OCI-LY1 (cell line): ENCODE measurements at regions not wholly inside any gene's neighbourhood (a gene's known extent, or its start where the extent isn't known, plus 50 kb on each side); places are given as distances from the start of the nearest gene placed in this dataset.

Source experiments
- H2AFZ ChIP-seq: fragments of 200-600 bp; sonication (generic), shearing (Covaris generic); 2 replicates; pipeline ENCODE4 v1.6.0; 2014; ENCODE audit warnings: antibody characterized with exemption, mild to moderate bottlenecking, low read length
- H3F3A ChIP-seq: fragments of 200-600 bp; sonication (generic), shearing (Covaris generic); 2 replicates; pipeline ENCODE4 v1.6.0; 2014; ENCODE audit warnings: mild to moderate bottlenecking, antibody characterized with exemption, low read length, moderate library complexity; ENCODE audit not compliant: insufficient read depth
- H3K27ac ChIP-seq: fragments of 200-600 bp; sonication (generic); 2 replicates; pipeline ENCODE4 v1.5.1; 2014; ENCODE audit warnings: low read length, mixed run types, mild to moderate bottlenecking, low read depth; ENCODE audit not compliant: poor library complexity, severe bottlenecking
- H3K27me3 ChIP-seq: fragments of 200-600 bp; sonication (generic); 2 replicates; pipeline ENCODE4 v1.6.0; 2014; ENCODE audit warnings: antibody characterized with exemption, mild to moderate bottlenecking, low read length, moderate library complexity; ENCODE audit not compliant: insufficient read depth
- H3K36me3 ChIP-seq: fragments of 200-600 bp; sonication (generic); 2 replicates; pipeline ENCODE4 v1.6.1; 2014; ENCODE audit warnings: mild to moderate bottlenecking, antibody characterized with exemption, low read length, moderate library complexity, mixed read lengths; ENCODE audit not compliant: insufficient read depth
- H3K4me1 ChIP-seq: fragments of 200-600 bp; sonication (generic); 2 replicates; pipeline ENCODE4 v1.5.1; 2014; ENCODE audit warnings: mild to moderate bottlenecking, low read length, moderate library complexity; ENCODE audit not compliant: insufficient read depth, severe bottlenecking
- H3K4me2 ChIP-seq: fragments of 200-600 bp; sonication (generic), shearing (Covaris generic); 2 replicates; pipeline ENCODE4 v1.6.1; 2014; ENCODE audit warnings: low read length
- H3K4me3 ChIP-seq: fragments of 200-600 bp; sonication (generic); 2 replicates; pipeline ENCODE4 v1.5.1; 2014; ENCODE audit warnings: low read length, low read depth, mild to moderate bottlenecking, mixed read lengths; ENCODE audit not compliant: poor library complexity, severe bottlenecking
- H3K79me2 ChIP-seq: fragments of 200-600 bp; shearing (Covaris generic); 2 replicates; pipeline ENCODE4 v1.6.1; 2016; ENCODE audit warnings: mixed run types, low read length, mixed read lengths; ENCODE audit not compliant: insufficient read depth
- H3K9ac ChIP-seq: fragments of 200-600 bp; sonication (generic), shearing (Covaris generic); 2 replicates; pipeline ENCODE4 v1.6.1; 2014; ENCODE audit warnings: mild to moderate bottlenecking, low read length, mixed read lengths
- H3K9me2 ChIP-seq: fragments of 200-600 bp; sonication (generic), shearing (Covaris generic); 2 replicates; pipeline ENCODE4 v1.6.1; 2014; ENCODE audit warnings: low read depth, mild to moderate bottlenecking, low read length, mixed read lengths
- H3K9me3 ChIP-seq: fragments of 200-600 bp; shearing (Covaris generic); 2 replicates; pipeline ENCODE4 v1.6.1; 2014; ENCODE audit warnings: low read length, mixed read lengths
- H4K20me1 ChIP-seq: fragments of 200-600 bp; sonication (generic), shearing (Covaris generic); 2 replicates; pipeline ENCODE4 v1.6.0; 2016; ENCODE audit warnings: mild to moderate bottlenecking, low read length; ENCODE audit not compliant: insufficient read depth
- CTCF ChIP-seq: fragments of 200-600 bp; sonication (generic), shearing (Covaris generic); IDR thresholded peaks from 2 replicates; pipeline ENCODE4 v1.5.1; 2017; ENCODE audit warnings: mild to moderate bottlenecking, antibody characterized with exemption, low read length, moderate library complexity, mixed read lengths
- EZH2 ChIP-seq: fragments of 200-600 bp; sonication (generic), shearing (Covaris generic); IDR thresholded peaks from 2 replicates; pipeline ENCODE4 v1.8.0; 2017; ENCODE audit warnings: borderline replicate concordance, mixed run types, mild to moderate bottlenecking, antibody characterized with exemption, low read length, moderate library complexity, mixed read lengths

GRCh38 chr5:89869346-89869745 lies 540.2 kb downstream of the CETN3 start:
- no peaks in the 10 kb centered on the region for H3K9me3 ChIP-seq
- no peak overlapping the region for H3K9ac ChIP-seq
- no peaks in the 10 kb centered on the region for H3F3A ChIP-seq
- H3K4me3 ChIP-seq = no peak overlapping the region
- H3K36me3 ChIP-seq = no peaks in the 10 kb centered on the region
- H3K27me3 ChIP-seq = no peaks in the 10 kb centered on the region
- H4K20me1 ChIP-seq = no peaks in the 10 kb centered on the region
- no peaks in the 10 kb centered on the region for H3K79me2 ChIP-seq
- no peak for TF ChIP-seq CTCF
- no peak for TF ChIP-seq EZH2
- H3K4me1 ChIP-seq = peaks cover 21% of the 10 kb centered on the region
- 0 out of 2 replicates have a peak overlapping the region, but pooled peaks have one; percentile 42 for H2AFZ ChIP-seq
- H3K27ac ChIP-seq = no peak overlapping the region
- H3K4me2 ChIP-seq = no peak overlapping the region
- H3K9me2 ChIP-seq = no peaks in the 10 kb centered on the region

GRCh38 chr5:89866410-89866809 lies 543.1 kb downstream of the CETN3 start:
- Histone ChIP-seq H3K36me3 (no peaks in the 10 kb centered on the region), H3K4me1 (peaks cover 11% of the 10 kb centered on the region), H3K9me2 (no peaks in the 10 kb centered on the region), H2AFZ (peak overlapping the region; percentile 60), H3K9me3 (no peaks in the 10 kb centered on the region), H3K27me3 (no peaks in the 10 kb centered on the region), H3K4me2 (peak overlapping the region; percentile 34; the same call in 1 of the 2 replicates), H3K9ac (no peak overlapping the region), H3F3A (no peaks in the 10 kb centered on the region), H4K20me1 (no peaks in the 10 kb centered on the region), H3K27ac (peak overlapping the region; percentile 17), H3K79me2 (no peaks in the 10 kb centered on the region), H3K4me3 (no peak overlapping the region)
- no peak for TF ChIP-seq EZH2
- TF ChIP-seq CTCF = no peak

GRCh38 chr5:89864941-89865340 lies 544.6 kb downstream of the CETN3 start:
- Histone ChIP-seq H3K27me3 (no peaks in the 10 kb centered on the region), H3K9me3 (no peaks in the 10 kb centered on the region), H3K4me1 (peaks cover 11% of the 10 kb centered on the region), H3K27ac (no peak overlapping the region), H3K9ac (no peak overlapping the region), H3K4me2 (no peak overlapping the region), H3K9me2 (no peaks in the 10 kb centered on the region), H3F3A (no peaks in the 10 kb centered on the region), H3K79me2 (no peaks in the 10 kb centered on the region), H2AFZ (no peak overlapping the region), H3K4me3 (no peak overlapping the region), H3K36me3 (no peaks in the 10 kb centered on the region), H4K20me1 (no peaks in the 10 kb centered on the region)
- TF ChIP-seq CTCF = no peak
